ENCODE measurements at regions not wholly inside any gene's neighbourhood (a gene's known extent, or its start where the extent isn't known, plus 50 kb on each side); places are given as distances from the start of the nearest gene placed in this dataset.
A peak's percentile ranks its signal among the peaks of the same experiment; 100 is the strongest.

- H3K4me1 ChIP-seq (ENCODE audit: insufficient read depth, low read length): no peaks in the 10 kb centered on the region
- no peak overlapping the region for H3K4me3 ChIP-seq (replicated peaks in 1 of 3; ENCODE audit: insufficient read depth in 1 of 3, low read depth in 2 of 3, low read length in 3 of 3)
- no peak overlapping the region for H3K9ac ChIP-seq (ENCODE audit: insufficient read depth, low read depth, low read length)
- no peaks in the 10 kb centered on the region for H3K36me3 ChIP-seq (replicated peaks in 1 of 2; ENCODE audit: control insufficient read depth in 1 of 2, insufficient read depth in 2 of 2, low read length in 2 of 2)
- H2AFZ ChIP-seq (ENCODE audit: low read length): no peak overlapping the region
- ChIA-PET POLR2A (no interaction called here), CTCF (ENCODE audit: low intra/inter-chr PET ratio, low total read pairs) (no interaction called here)
- in situ Hi-C loops (cut with HindIII; ENCODE audit: extremely low pct_ligation_motif_present, low pct_unique_long_range_greater_than_20kb) (no loop called here), intact Hi-C loops (cut with micrococcal nuclease; ENCODE audit: unreplicated experiment) (no loop called here)
- H3K27ac ChIP-seq (ENCODE audit: extremely low read length, insufficient read depth, low read length): no peak overlapping the region
- no peaks in the 10 kb centered on the region for H3K27me3 ChIP-seq (ENCODE audit: control insufficient read depth in 1 of 2, insufficient read depth in 2 of 2, low read length in 2 of 2)
- 6% methylated on average over 3 of the region's 3 CpGs for WGBS (ENCODE audit: low lambda C conversion rate)
- FAIRE-seq (no peak), DNase-seq (ENCODE audit: low spot score) (peak; percentile 2), ATAC-seq (no peak)
- no peaks in the 10 kb centered on the region for H3K79me2 ChIP-seq (ENCODE audit: insufficient read depth, low read length)
- BruUV-seq (replicated peaks): no TSS peak
- no peak overlapping the region for H3K4me2 ChIP-seq (ENCODE audit: low read depth, low read length)
- H3K9me3 ChIP-seq (ENCODE audit: low read length): no peaks in the 10 kb centered on the region
- no peaks in the 10 kb centered on the region for H4K20me1 ChIP-seq (ENCODE audit: insufficient read depth, low read length)
- TF ChIP-seq BCL6 (CRISPR knock-in tag; IDR thresholded peaks at IDR 0.05) (0 out of 2 replicates have a peak, but pooled peaks have one; percentile 36), NFYC (CRISPR knock-in tag; IDR thresholded peaks at IDR 0.05) (no peak), TMF1 (CRISPR knock-in tag; IDR thresholded peaks at IDR 0.05; ENCODE audit: low read depth) (no peak), ZNF772 (CRISPR knock-in tag; IDR thresholded peaks at IDR 0.05) (no peak), ZNF556 (CRISPR knock-in tag; IDR thresholded peaks at IDR 0.05; ENCODE audit: borderline replicate concordance) (no peak), CREM (IDR thresholded peaks at IDR 0.05) (peak; percentile 84), CREM (CRISPR knock-in tag; IDR thresholded peaks at IDR 0.05) (no peak), CREB1 (IDR thresholded peaks at IDR 0.05) (peak; percentile 96), CREB1 (CRISPR knock-in tag; IDR thresholded peaks at IDR 0.05) (peak; percentile 90), SP140L (CRISPR knock-in tag; IDR thresholded peaks at IDR 0.05; ENCODE audit: borderline replicate concordance) (no peak), ZNF614 (CRISPR knock-in tag; IDR thresholded peaks at IDR 0.05; ENCODE audit: borderline replicate concordance) (no peak), ZNF432 (CRISPR knock-in tag; IDR thresholded peaks at IDR 0.05; ENCODE audit: borderline replicate concordance) (no peak), NONO (IDR thresholded peaks at IDR 0.05) (no peak), NONO (CRISPR knock-in tag; conservative IDR thresholded peaks at IDR 0.05) (no peak), ZNF484 (CRISPR knock-in tag; IDR thresholded peaks at IDR 0.05; ENCODE audit: borderline replicate concordance, low read depth) (no peak), TP53 (CRISPR knock-in tag; conservative IDR thresholded peaks at IDR 0.05) (no peak), ZNF337 (CRISPR knock-in tag; IDR thresholded peaks at IDR 0.05; ENCODE audit: borderline replicate concordance, low read depth) (no peak), GPBP1L1 (CRISPR knock-in tag; IDR thresholded peaks at IDR 0.05) (no peak), ZMAT3 (CRISPR knock-in tag; conservative IDR thresholded peaks at IDR 0.05) (no peak), WIZ (CRISPR knock-in tag; IDR thresholded peaks at IDR 0.05) (no peak), RARG (CRISPR knock-in tag; IDR thresholded peaks at IDR 0.05; ENCODE audit: low read depth) (no peak)
- TF ChIP-seq, protein P1, sequence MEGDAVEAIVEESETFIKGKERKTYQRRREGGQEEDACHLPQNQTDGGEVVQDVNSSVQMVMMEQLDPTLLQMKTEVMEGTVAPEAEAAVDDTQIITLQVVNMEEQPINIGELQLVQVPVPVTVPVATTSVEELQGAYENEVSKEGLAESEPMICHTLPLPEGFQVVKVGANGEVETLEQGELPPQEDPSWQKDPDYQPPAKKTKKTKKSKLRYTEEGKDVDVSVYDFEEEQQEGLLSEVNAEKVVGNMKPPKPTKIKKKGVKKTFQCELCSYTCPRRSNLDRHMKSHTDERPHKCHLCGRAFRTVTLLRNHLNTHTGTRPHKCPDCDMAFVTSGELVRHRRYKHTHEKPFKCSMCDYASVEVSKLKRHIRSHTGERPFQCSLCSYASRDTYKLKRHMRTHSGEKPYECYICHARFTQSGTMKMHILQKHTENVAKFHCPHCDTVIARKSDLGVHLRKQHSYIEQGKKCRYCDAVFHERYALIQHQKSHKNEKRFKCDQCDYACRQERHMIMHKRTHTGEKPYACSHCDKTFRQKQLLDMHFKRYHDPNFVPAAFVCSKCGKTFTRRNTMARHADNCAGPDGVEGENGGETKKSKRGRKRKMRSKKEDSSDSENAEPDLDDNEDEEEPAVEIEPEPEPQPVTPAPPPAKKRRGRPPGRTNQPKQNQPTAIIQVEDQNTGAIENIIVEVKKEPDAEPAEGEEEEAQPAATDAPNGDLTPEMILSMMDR (CRISPR knock-in tag; IDR thresholded peaks at IDR 0.05): 0 out of 2 replicates have a peak, but pooled peaks have one; percentile 11
- TF ChIP-seq, protein P2, sequence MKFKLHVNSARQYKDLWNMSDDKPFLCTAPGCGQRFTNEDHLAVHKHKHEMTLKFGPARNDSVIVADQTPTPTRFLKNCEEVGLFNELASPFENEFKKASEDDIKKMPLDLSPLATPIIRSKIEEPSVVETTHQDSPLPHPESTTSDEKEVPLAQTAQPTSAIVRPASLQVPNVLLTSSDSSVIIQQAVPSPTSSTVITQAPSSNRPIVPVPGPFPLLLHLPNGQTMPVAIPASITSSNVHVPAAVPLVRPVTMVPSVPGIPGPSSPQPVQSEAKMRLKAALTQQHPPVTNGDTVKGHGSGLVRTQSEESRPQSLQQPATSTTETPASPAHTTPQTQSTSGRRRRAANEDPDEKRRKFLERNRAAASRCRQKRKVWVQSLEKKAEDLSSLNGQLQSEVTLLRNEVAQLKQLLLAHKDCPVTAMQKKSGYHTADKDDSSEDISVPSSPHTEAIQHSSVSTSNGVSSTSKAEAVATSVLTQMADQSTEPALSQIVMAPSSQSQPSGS (CRISPR knock-in tag; IDR thresholded peaks at IDR 0.05): peak; percentile 66; the same call in 1 of the 2 replicates
Observed at GRCh38 chr11:81963018-81963417, 770.6 kb downstream of the FAM181B start.
